ENCODE measurements at regions not wholly inside any gene's neighbourhood (a gene's known extent, or its start where the extent isn't known, plus 50 kb on each side); places are given as distances from the start of the nearest gene placed in this dataset.

GRCh38 chr3:194967151-194968117 lies 281.8 kb downstream of the FAM43A start:
- H3K79me1 ChIP-seq (ENCODE audit: low read depth in 1 of 2, low read length in 2 of 2): no peaks in the 10 kb centered on the region
- H3K27ac ChIP-seq (ENCODE audit: insufficient read depth, low read length): no peak overlapping the region
- no peak overlapping the region for H3K14ac ChIP-seq (replicated peaks; ENCODE audit: low read depth, low read length)
- ChIA-PET POLR2A (ENCODE audit: unreplicated experiment) (no interaction called here), CTCF (no interaction called here)
- H2AK9ac ChIP-seq (replicated peaks; ENCODE audit: low read depth, low read length, poor library complexity): no peak overlapping the region
- H3K9me1 ChIP-seq (ENCODE audit: insufficient read depth, low read length): no peaks in the 10 kb centered on the region
- H2BK20ac ChIP-seq (ENCODE audit: low read depth, low read length): no peak overlapping the region
- no peak overlapping the region for H4K8ac ChIP-seq (ENCODE audit: low read depth in 2 of 2, low read length in 2 of 2)
- H3K18ac ChIP-seq (ENCODE audit: low read depth, low read length): no peak overlapping the region
- no peak overlapping the region; the same call in 1 of the 2 replicates for H3K23ac ChIP-seq (ENCODE audit: low read depth, low read length)
- no peak overlapping the region for H3K4me3 ChIP-seq (ENCODE audit: insufficient read depth, low read depth, low read length)
- DNase-seq (no peak), ATAC-seq (ENCODE audit: low read depth) (no peak)
- 41% methylated on average over 7 of the region's 17 CpGs; no CpG with 5 or more reads in 1 of the 2 experiments for WGBS, 2 experiments (ENCODE audit: extremely low coverage in 2 of 2, insufficient read length in 1 of 2)
- no peaks in the 10 kb centered on the region for H4K20me1 ChIP-seq (ENCODE audit: insufficient read depth, low read length)
- in situ Hi-C loops (cut with MboI; ENCODE audit: low sequenced_read_pairs) (no loop called here), intact Hi-C loops (cut with micrococcal nuclease) (no loop called here), dilution Hi-C loops (cut with HindIII; ENCODE audit: low sequenced_read_pairs, unreplicated experiment) (no loop called here)
- H2BK5ac ChIP-seq (ENCODE audit: low read depth, low read length, poor library complexity, severe bottlenecking): no peak overlapping the region
- H4K5ac ChIP-seq (ENCODE audit: low read depth, low read length): no peak overlapping the region
- no peak overlapping the region for H3K4me2 ChIP-seq (ENCODE audit: low read depth, low read length)
- peaks cover 34% of the 10 kb centered on the region for H3K27me3 ChIP-seq (ENCODE audit: control insufficient read depth, insufficient read depth, low read length)
- H2BK120ac ChIP-seq (ENCODE audit: low read depth, low read length): no peak overlapping the region
- H2BK15ac ChIP-seq (ENCODE audit: low read depth, low read length): no peak overlapping the region
- H3K4me1 ChIP-seq (ENCODE audit: control insufficient read depth, insufficient read depth, low read length): no peaks in the 10 kb centered on the region
- no peak overlapping the region for H2AK5ac ChIP-seq (ENCODE audit: low read depth, low read length)
- TF ChIP-seq MAFK (IDR thresholded peaks at IDR 0.05; ENCODE audit: low read depth, low read length): no peak
- TF ChIP-seq CTCF (conservative IDR thresholded peaks at IDR 0.05; ENCODE audit: low read depth, low read length): no peak
- no peak for TF ChIP-seq RCOR1 (IDR thresholded peaks at IDR 0.05; ENCODE audit: insufficient replicate concordance, low read length)
- TF ChIP-seq RAD21 (IDR thresholded peaks at IDR 0.05; ENCODE audit: low read length): no peak
- TF ChIP-seq RFX5 (IDR thresholded peaks at IDR 0.05; ENCODE audit: low read depth, low read length): no peak
- TF ChIP-seq POLR2A (IDR thresholded peaks at IDR 0.05; ENCODE audit: low read depth, low read length): no peak
- TF ChIP-seq USF2 (IDR thresholded peaks at IDR 0.05; ENCODE audit: low read depth, low read length): no peak
- TF ChIP-seq MXI1 (IDR thresholded peaks at IDR 0.05; ENCODE audit: borderline replicate concordance, low read depth, low read length): no peak
- TF ChIP-seq ELK1 (IDR thresholded peaks at IDR 0.05; ENCODE audit: borderline replicate concordance, low read depth, low read length): no peak
- TF ChIP-seq BHLHE40 (IDR thresholded peaks at IDR 0.05; ENCODE audit: low read depth, low read length): no peak
- TF ChIP-seq CEBPB (IDR thresholded peaks at IDR 0.05; ENCODE audit: low read depth, low read length): no peak
- TF ChIP-seq SMC3 (IDR thresholded peaks at IDR 0.05; ENCODE audit: low read depth, low read length): no peak
- no peak for TF ChIP-seq MAZ (IDR thresholded peaks at IDR 0.05; ENCODE audit: borderline replicate concordance, low read depth, low read length)
- no TSS peak for BruUV-seq (replicated peaks)
- H3K56ac ChIP-seq (ENCODE audit: extremely low read depth, insufficient read depth, low read length): no peak overlapping the region
- no peak overlapping the region for H2AFZ ChIP-seq (replicated peaks; ENCODE audit: low read length, poor library complexity)
- H3K9me3 ChIP-seq (ENCODE audit: control insufficient read depth, insufficient read depth, low read length): no peaks in the 10 kb centered on the region; the same call in 1 of the 2 replicates
- H3K9ac ChIP-seq (ENCODE audit: low read depth, low read length): no peak overlapping the region
- no peak overlapping the region for H3K4ac ChIP-seq (ENCODE audit: low read depth, low read length)
- no peaks in the 10 kb centered on the region for H3K36me3 ChIP-seq (ENCODE audit: control insufficient read depth, insufficient read depth, low read length)
- no peak overlapping the region for H4K91ac ChIP-seq (ENCODE audit: insufficient read depth, low read depth, low read length)

All from IMR-90 (cell line).